Ascending aorta (tissue), 2 donors: ENCODE measurements at regions not wholly inside any gene's neighbourhood (a gene's known extent, or its start where the extent isn't known, plus 50 kb on each side); places are given as distances from the start of the nearest gene placed in this dataset.

Experiments used
- DNase-seq, 2 donors: peaks; one replicate each; pipeline ENCODE4 v3.0.0-alpha.2; 2019; ENCODE audit warnings: low spot score in 2 of 2
- H3K27ac ChIP-seq, 2 donors: fragments of 200-600 bp; sonication (generic); one replicate each; pipeline ENCODE4 v1.5.1; 2016 to 2017; ENCODE audit warnings: mild to moderate bottlenecking in 1 of 2
- H3K27me3 ChIP-seq: fragments of 200-600 bp; sonication (generic); one replicate; pipeline ENCODE4 v1.5.1; 2017
- H3K36me3 ChIP-seq, 2 donors: fragments of 200-600 bp; sonication (generic); one replicate each; pipeline ENCODE4 v1.5.1; 2016
- H3K4me1 ChIP-seq, 2 donors: fragments of 200-600 bp; sonication (generic); one replicate each; pipeline ENCODE4 v1.5.1; 2016 to 2017; ENCODE audit warnings: mild to moderate bottlenecking in 1 of 2
- H3K4me3 ChIP-seq, 2 donors: fragments of 200-600 bp; sonication (generic); one replicate each; pipeline ENCODE4 v1.5.1; 2016 to 2017; ENCODE audit warnings: mild to moderate bottlenecking in 1 of 2
- H3K9me3 ChIP-seq, 2 donors: fragments of 200-600 bp; sonication (generic); one replicate each; pipeline ENCODE4 v1.5.1; 2016
- intact Hi-C: fragments of 100-400 bp; cut with DNase I; formaldehyde crosslinking; loops from one replicate; pipeline ENCODE4 v1.15.1; 2023
- TF ChIP-seq, protein P1 (sequence below), 3 experiments: fragments of 200-600 bp in 2 of 3; fragments of 450-650 bp in 1 of 3; sonication (generic) in 2 of 3; IDR thresholded peaks; one replicate each; pipeline ENCODE4 v1.5.1; 2016 to 2019; ENCODE audit warnings: antibody characterized with exemption in 3 of 3, mild to moderate bottlenecking in 1 of 3, moderate library complexity in 1 of 3

DNA sequence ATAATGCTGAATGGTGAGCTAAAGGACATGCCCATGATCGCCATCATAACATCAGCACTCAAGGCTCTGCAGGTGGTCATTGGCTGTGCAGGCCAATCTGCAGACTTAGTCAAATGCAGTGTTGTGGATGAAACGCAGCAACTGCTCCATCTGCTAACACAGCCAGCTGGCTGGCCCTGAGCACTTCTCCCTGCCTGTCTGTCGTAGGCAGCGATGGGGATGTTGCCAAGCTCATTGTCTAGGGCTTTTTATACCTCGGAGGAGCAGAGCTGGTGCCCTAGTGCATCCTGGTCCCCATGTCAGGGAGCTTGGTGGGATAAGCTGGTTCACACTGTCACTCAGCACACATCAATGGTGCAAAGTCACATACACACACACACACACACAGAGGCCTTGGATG is 189.4 kb downstream of the TENT4A start:
- intact Hi-C loops, result no loop called here
- H3K4me1 ChIP-seq, result no peaks in the 10 kb centered on the region
- DNase-seq, result no peak
- H3K27me3 ChIP-seq, result no peaks in the 10 kb centered on the region
- no peak overlapping the region for H3K27ac ChIP-seq
- no peaks in the 10 kb centered on the region for H3K9me3 ChIP-seq
- TF ChIP-seq, protein P1, sequence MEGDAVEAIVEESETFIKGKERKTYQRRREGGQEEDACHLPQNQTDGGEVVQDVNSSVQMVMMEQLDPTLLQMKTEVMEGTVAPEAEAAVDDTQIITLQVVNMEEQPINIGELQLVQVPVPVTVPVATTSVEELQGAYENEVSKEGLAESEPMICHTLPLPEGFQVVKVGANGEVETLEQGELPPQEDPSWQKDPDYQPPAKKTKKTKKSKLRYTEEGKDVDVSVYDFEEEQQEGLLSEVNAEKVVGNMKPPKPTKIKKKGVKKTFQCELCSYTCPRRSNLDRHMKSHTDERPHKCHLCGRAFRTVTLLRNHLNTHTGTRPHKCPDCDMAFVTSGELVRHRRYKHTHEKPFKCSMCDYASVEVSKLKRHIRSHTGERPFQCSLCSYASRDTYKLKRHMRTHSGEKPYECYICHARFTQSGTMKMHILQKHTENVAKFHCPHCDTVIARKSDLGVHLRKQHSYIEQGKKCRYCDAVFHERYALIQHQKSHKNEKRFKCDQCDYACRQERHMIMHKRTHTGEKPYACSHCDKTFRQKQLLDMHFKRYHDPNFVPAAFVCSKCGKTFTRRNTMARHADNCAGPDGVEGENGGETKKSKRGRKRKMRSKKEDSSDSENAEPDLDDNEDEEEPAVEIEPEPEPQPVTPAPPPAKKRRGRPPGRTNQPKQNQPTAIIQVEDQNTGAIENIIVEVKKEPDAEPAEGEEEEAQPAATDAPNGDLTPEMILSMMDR (IDR thresholded peaks at IDR 0.05), result no peak
- H3K4me3 ChIP-seq, result no peak overlapping the region
- no peaks in the 10 kb centered on the region for H3K36me3 ChIP-seq

DNA sequence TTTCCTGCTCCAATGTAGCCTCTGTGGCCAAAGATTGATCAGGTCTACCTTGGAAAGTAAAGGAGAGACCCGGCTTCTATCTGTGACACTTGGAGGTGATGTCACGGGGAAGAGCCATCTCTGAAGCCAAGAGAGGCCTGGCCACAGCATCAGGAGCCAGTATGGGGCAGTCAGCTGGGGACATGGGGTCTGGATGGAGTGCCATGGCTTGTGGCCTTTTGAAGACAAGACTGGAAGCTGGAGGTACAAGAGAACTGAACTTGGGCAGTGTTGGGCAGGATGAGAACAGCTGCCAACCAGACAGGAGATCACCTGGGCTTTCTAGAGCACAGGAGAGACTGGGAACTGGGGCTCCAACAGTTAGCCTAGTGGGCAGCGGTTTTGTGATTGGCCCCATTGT is 190.7 kb downstream of the TENT4A start:
- Histone ChIP-seq H3K4me1 (no peaks in the 10 kb centered on the region), H3K36me3 (no peaks in the 10 kb centered on the region), H3K27me3 (no peaks in the 10 kb centered on the region), H3K9me3 (no peaks in the 10 kb centered on the region), H3K27ac (no peak overlapping the region), H3K4me3 (no peak overlapping the region)
- intact Hi-C loops, result no loop called here
- TF ChIP-seq, protein P1 (IDR thresholded peaks at IDR 0.05), result no peak
- DNase-seq, result no peak

DNA sequence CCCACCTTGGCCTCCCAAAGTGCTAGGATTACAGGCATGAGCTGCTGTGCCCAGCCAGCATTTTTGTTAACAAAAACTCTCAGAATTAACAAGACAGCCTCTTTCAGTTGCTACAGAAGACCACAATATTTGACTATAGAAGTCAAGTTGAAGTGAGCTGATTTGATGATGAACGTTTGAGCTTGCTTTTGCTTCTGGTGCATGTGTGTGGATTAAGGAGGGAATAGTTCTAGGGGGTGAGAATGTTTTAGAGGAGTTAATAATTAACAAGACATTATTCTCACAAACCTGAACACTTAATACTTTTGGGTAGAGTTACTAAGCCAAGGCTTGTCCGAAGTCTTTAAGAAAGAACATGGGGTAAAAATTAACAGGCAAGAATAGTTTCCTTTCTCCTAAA is 191.6 kb downstream of the TENT4A start:
- DNase-seq, result no peak
- H3K27me3 ChIP-seq, result no peaks in the 10 kb centered on the region
- intact Hi-C loops, result no loop called here
- H3K36me3 ChIP-seq, result no peaks in the 10 kb centered on the region
- H3K4me3 ChIP-seq, result no peak overlapping the region
- TF ChIP-seq, protein P1 (IDR thresholded peaks at IDR 0.05), result no peak
- H3K4me1 ChIP-seq, result no peaks in the 10 kb centered on the region
- H3K27ac ChIP-seq, result no peak overlapping the region
- H3K9me3 ChIP-seq, result no peaks in the 10 kb centered on the region

DNA sequence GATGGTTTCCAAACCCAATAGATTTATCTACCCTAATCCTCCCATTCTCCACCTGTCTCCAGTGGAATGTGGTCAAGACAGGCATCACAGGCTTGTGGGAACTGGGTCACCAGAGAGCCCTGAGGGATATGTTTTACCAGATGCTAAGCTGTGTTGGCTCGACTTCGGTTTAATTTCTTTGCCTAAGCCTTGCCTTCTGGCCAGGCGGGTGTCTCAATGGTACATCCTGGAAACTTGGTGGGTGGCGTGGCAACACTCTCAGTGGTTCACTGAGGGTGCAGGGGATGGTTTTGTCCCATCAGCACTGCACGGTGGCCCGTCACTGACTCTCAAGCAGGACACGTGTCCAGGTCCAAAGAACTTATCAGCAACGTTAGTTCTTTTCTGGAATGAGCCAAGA is 192.2 kb downstream of the TENT4A start:
- intact Hi-C loops, result no loop called here
- H3K36me3 ChIP-seq, result no peaks in the 10 kb centered on the region
- H3K9me3 ChIP-seq, result no peaks in the 10 kb centered on the region
- H3K27me3 ChIP-seq, result no peaks in the 10 kb centered on the region
- TF ChIP-seq, protein P1 (IDR thresholded peaks at IDR 0.05), result no peak
- no peaks in the 10 kb centered on the region for H3K4me1 ChIP-seq
- DNase-seq, result no peak
- H3K4me3 ChIP-seq, result no peak overlapping the region
- H3K27ac ChIP-seq, result no peak overlapping the region

DNA sequence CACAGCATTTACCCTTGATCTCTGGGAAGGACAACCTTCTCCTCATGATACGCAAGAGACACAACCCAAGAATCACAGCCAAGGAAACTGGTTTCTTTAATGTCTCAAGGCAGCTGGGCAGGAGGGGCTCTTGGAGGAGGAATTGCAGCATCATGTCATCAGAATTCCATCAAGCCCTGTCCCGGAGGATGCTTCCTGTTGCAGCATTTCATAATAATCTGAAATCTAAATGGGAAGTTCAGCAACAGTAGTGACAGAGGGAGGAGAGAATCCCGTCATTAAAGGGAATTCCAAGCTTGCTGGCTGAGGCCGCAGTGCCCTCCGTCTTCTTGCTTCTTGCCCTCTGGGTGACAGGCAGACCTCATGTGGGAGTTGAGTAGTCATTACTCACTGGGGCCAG is 192.7 kb downstream of the TENT4A start:
- no peak overlapping the region for H3K27ac ChIP-seq
- intact Hi-C loops, result no loop called here
- H3K36me3 ChIP-seq, result no peaks in the 10 kb centered on the region
- TF ChIP-seq, protein P1 (IDR thresholded peaks at IDR 0.05), result no peak
- peak in 1 of 2 donors; percentile 62 for DNase-seq
- H3K4me3 ChIP-seq, result no peak overlapping the region
- H3K9me3 ChIP-seq, result no peaks in the 10 kb centered on the region
- no peaks in the 10 kb centered on the region for H3K27me3 ChIP-seq
- H3K4me1 ChIP-seq, result no peaks in the 10 kb centered on the region

DNA sequence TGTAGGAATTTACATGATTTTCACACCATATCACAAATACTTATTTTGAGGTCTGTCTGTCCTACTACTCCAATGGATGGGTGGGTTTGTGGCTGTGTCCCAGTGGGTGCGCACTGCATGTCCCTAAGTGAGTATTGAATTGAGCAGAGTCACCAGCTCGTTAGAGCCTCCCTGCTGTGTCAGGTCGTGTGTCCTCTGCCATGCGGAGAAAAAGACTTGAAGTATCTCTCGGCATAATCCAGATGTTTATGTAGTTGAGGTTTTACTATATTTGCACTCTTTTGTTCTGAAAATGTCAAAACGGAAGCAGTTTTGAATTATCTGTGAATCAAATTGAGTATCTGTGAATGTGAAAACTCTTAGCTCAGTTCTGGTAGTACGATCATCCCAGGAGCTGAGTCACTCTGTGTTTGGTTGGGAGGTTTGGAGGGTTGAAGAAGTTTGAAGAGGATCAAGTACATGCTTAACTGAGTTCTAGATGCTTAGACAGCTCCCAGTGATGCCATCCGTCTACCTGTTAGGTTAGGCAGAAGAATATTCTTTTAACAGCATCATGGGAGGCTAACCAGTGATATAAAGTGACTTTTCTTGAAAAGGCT is 194.2 kb downstream of the TENT4A start:
- TF ChIP-seq, protein P1 (IDR thresholded peaks at IDR 0.05), result no peak
- Histone ChIP-seq H3K27ac (no peak overlapping the region), H3K9me3 (no peaks in the 10 kb centered on the region), H3K4me1 (no peaks in the 10 kb centered on the region), H3K27me3 (no peaks in the 10 kb centered on the region), H3K36me3 (no peaks in the 10 kb centered on the region), H3K4me3 (no peak overlapping the region)
- DNase-seq, result no peak
- intact Hi-C loops, result no loop called here
